Uterus (tissue), 2 donors: ENCODE measurements at regions not wholly inside any gene's neighbourhood (a gene's known extent, or its start where the extent isn't known, plus 50 kb on each side); places are given as distances from the start of the nearest gene placed in this dataset.

Experiments
- POLR2A ChIP-seq, 2 donors: fragments of 450-650 bp; IDR thresholded peaks; one replicate each; pipeline ENCODE4 v1.6.1; 2016; ENCODE audit warnings: antibody characterized with exemption in 2 of 2, mild to moderate bottlenecking in 1 of 2, moderate library complexity in 1 of 2
- TF ChIP-seq, protein P1 (sequence below), 4 experiments: fragments of 200-600 bp in 2 of 4; fragments of 450-650 bp in 2 of 4; sonication (generic) in 2 of 4; IDR thresholded peaks; one replicate each; pipeline ENCODE4 v1.5.1; 2016 to 2019; ENCODE audit warnings: antibody characterized with exemption in 4 of 4, mild to moderate bottlenecking in 2 of 4, moderate library complexity in 1 of 4

DNA sequence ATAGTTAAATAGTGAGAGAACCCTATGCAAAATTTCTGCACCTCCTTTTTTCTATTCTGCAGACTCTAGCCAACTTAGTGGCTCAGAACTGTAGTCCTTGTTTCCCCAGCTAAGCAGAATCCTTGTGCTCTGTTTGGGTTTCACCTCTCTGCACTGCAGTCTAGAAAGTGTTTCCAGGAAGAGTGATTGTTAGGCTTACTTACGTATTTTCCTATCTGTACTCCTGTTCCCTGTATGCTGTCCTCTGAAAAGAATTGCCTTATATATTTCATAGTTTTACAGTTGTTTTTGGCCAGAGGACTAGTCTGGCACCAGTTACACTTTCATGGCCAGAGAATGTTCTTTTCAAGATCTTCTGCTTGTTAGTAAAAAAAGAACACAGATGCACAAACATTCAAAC lies 154.6 kb upstream of the POT1 start:
- TF ChIP-seq, protein P1, sequence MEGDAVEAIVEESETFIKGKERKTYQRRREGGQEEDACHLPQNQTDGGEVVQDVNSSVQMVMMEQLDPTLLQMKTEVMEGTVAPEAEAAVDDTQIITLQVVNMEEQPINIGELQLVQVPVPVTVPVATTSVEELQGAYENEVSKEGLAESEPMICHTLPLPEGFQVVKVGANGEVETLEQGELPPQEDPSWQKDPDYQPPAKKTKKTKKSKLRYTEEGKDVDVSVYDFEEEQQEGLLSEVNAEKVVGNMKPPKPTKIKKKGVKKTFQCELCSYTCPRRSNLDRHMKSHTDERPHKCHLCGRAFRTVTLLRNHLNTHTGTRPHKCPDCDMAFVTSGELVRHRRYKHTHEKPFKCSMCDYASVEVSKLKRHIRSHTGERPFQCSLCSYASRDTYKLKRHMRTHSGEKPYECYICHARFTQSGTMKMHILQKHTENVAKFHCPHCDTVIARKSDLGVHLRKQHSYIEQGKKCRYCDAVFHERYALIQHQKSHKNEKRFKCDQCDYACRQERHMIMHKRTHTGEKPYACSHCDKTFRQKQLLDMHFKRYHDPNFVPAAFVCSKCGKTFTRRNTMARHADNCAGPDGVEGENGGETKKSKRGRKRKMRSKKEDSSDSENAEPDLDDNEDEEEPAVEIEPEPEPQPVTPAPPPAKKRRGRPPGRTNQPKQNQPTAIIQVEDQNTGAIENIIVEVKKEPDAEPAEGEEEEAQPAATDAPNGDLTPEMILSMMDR (IDR thresholded peaks at IDR 0.05) = no peak
- TF ChIP-seq POLR2A (IDR thresholded peaks at IDR 0.05) = no peak
